Inflammatory macrophage treated with lipopolysaccharide for 4 hours (primary cell): ENCODE measurements at regions not wholly inside any gene's neighbourhood (a gene's known extent, or its start where the extent isn't known, plus 50 kb on each side); places are given as distances from the start of the nearest gene placed in this dataset.
"Not testable (repeated sequence)": the region's sequence is repeated elsewhere in the genome, so short reads cannot be mapped to it uniquely, and the experiment has no call there.

Experiments used
- DNase-seq: peaks from one replicate; pipeline ENCODE4 v3.0.0-alpha.2; 2020

DNA sequence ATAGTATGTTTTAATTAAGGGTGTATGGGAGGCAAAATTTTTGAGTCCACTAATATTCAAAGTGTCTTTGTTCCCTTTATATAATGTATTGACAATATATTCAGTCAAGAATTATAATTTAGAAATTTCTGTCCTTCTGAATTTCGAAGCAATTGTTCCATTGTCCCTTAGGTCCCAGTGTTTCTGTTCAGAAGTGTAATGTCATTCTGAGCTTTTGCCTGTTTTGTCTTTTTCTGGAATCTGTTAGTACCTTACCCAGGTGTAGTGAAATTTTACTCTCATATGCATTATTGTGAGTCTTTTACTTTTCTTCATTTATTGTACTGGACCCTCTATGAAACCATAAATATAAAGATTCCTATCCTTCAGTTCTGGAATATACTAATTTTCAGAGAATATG is 505.7 kb upstream of the KIF2B start:
- no peak for DNase-seq

DNA sequence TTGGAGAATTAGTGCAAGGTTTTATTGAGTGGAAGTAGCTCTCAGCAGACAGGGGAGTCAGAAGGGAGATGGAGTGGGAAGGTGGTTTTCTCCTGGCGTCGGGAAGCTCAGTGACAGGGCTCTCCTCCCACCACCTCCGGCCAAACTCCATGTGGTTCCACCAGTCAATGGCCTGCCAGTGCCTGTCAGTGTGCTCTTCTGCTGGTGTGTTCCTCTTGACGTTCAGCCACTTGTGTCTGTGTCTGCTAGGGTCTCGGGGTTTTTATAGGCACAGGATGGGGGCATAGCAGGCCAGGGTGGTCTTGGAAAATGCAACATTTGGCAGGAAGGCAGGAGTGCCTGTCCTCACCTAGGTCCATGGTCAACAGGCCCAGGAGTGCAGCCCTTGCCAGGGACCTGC is 506.7 kb upstream of the KIF2B start:
- no peak for DNase-seq

DNA sequence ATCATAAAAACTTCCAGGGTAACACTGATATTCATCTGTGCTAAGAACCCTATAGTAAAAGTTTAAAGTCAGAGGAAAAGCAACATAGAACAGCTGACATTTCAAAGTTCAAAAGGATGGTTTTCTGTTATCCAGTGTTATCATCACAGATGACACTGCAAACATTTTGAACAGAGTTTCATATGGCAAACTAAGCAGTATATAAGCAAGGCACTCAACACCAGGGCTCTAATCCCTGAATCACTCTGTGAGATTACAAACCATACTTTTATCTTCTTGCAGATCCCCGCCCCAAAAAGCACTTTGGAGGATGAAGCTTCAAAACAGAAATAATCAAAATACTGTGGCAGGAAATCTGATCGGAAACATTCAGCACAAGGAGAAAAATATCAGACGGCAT is 508.2 kb upstream of the KIF2B start:
- DNase-seq: no peak

DNA sequence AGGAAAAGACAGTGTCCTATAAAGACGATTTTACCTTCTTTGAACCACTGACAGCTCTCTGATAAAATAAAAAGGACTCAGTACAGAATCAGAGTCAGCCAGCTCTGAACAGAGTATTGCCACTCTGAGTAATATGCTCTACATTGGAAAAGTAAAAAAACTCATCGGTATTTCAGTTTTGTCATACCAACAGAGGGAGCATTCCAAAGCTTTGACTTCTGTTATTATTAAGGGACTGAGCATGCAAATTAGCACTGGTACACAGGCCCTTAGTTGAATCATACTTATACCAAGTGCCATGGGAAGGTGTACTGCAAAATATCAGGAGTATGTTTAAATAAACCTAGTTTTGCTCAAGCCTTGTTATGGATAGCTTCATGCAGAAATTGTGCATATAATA is 509.0 kb upstream of the KIF2B start:
- DNase-seq: no peak

DNA sequence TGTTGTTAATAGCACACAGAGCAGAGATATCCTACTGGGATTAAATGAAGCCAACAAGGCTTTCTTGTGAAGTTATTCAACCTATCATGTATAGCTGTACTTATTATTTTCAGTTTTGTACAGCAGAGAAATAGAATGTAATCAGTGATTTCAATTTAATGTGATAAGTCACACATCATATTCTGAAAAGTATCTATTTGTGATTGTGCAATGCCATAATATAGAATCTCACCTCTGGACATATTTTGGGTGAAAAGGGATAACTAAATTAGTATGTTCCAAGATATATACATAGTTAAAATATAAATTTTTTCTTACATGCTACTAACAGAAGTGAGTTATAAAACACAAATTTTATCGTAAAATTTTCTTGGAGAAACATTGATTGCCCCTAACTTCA is 544.3 kb upstream of the KIF2B start:
- DNase-seq: no peak

DNA sequence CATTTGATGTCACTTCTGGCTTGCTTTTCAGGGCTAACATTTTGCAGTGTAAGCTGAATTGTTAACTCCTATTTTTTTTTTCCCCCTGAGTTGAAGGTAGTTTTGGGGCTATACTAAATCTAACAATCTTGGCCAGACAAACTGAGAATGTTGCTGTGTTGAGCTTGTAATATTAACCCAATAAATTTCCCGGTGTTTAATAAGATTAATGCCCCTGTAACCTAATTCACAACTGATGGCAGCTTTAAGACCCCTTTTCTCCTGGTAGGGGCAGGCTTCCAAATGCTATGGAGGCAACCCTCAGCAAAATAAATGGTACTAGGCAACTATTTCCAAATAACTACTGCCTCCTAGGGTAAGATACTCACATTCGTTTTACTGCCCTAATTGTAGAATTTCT is 549.6 kb upstream of the KIF2B start:
- DNase-seq: no peak

DNA sequence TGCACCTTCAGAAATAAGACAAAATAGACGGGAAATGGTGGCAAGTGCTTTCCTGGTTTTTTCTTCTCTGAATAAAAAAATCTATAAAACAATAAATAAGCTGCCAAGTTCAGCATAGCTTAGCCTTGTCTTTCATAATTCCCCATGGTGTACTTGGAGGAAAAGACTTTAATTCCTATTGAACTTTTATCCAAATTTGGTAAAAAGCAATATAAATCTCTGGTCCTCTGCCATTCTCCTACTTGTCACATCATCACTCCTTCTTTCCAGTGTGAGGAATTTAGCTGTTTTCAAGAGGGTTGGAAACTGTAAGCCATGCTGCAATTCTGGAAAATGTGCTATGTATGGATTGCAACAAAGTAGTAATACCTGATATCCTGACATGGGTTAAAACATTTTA is 551.8 kb upstream of the KIF2B start:
- no peak for DNase-seq

DNA sequence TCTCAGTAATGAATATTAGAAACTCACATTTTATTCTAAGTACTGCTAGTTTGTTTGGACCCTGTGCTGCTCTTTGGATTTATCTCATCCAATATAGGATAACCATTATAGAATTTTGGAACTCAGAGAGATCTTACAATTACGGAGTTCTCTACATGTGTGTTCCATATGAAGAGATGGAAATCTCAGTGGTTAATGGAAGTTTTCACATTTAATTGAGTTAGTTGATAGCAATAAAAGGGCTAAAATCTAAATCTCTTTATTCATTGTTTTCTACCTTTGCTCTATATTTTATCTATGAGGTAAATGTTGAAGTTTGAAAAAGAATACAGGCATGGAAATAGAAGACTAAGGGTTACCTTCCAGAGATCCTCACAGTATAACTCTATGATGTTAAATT is 558.0 kb upstream of the KIF2B start:
- DNase-seq: no peak

DNA sequence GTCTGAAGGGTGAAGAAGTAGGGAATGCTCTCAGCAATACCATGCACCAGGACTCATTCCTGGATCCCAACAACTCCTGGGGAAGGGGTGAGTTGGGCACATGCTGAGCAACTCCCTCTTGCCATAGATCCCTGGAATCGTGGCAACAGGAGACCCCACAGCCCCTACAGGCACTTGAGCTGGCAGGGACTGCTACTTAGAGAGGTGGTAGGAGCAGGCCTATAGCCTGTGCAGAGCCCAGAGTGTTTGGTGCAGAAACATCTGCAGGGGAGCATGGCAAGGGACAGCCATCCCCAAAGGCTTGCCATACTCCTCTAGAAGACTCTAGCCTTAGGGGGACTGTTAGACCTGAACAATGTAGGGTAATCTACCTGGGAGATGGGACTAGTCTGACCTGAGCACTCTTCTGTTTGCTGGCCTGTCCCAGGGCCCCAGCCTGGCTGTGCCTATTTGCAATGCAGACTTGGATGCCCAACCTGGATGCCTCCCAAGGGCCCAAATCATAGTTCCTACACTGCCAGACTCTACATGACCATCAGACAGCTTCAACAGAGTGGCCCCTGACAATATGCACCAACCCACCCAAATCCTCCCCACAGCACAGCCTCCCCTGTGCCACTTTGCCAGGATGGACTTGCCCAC is 568.6 kb upstream of the KIF2B start:
- DNase-seq: no peak

DNA sequence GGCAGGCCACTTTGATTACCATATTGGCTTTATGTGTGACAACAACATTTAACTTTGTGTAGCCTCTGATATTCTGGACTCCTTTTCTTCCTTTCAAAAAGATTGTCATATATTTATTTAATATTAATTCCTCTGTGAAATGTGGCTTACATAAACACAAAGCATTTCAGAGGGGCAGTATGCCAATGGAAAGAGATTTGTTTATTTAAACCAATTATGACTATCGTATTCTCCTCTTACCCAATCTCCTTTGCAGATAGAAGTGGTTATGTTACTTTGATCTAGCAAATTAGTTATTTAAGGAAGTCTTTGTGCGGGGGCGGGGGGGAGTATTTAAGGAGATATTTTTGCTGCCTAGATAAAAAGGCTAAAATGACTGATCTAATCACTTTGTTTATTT is 573.7 kb upstream of the KIF2B start:
- DNase-seq: no peak

DNA sequence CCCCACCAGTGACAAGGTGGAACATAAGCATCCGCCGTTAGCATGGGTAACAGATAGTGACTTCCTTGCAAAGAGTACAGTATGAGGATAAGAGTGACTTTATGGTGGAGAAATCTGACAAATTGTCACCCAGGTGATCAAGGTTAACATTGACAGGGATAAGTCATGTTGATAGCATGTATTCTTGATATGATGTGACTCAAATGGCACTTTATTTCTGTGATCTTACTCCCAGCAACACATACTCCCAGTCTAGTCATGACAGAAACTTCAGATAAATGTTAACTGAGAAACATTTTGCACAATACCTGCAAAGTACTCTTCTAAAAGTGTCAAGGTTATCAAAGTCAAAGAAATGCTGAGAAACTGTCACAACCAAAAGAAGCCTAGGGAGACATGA is 588.6 kb upstream of the KIF2B start:
- no peak for DNase-seq

DNA sequence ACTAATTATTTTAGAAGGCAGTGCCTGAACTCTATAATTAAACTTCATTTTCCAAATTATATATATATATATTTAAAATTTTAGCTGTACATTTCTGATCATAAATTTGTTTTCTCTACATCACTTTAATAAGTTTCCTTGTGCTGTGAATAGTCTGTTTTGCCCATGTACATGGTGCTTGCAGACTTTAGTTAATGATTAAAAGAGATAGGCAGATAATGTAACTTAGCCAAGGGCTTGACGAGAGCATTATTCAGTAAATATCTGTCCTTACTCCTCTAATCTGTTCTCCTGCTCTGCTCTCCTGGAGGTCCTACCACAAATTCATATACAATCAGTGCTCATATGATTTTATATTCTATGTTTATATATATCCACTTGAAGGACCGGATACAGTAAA is 595.2 kb upstream of the KIF2B start:
- no peak for DNase-seq

DNA sequence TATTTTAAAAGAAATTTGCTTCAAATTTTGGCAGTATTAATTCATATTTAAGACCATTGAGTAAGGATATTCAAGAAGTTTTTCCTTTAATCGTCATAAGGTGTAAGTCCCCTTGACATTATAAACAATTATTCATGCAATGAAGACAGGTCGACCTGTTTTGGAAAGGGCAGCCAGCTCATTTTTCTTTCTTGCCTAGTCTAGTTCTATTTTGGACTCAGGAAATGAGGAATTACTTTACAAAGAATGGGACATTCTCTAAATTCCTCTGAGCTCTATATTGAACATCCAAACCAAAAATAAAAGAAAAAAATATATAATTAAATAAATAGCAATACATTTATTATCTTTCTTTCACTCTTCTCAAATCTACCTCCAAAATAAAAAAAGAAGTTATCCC is 595.6 kb upstream of the KIF2B start:
- no peak for DNase-seq

DNA sequence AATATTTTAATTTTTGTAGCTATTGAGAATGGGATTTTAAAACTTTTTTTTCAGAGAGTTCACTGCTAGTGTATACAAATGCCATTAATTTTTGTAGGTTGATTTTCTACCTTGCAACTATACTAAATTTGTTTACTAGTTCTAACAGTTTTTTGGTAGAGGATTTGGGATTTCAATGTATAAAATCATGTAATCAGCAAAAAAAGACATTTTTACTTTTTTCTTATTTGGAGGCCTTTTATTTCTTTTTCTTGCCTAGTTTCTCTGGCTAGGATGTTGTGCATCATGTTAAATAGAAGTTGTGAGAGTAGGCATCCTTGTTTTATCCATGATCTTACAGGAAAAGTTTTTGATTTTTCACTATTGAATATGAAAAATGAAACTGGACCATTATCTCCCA is 602.9 kb upstream of the KIF2B start:
- DNase-seq: no peak

DNA sequence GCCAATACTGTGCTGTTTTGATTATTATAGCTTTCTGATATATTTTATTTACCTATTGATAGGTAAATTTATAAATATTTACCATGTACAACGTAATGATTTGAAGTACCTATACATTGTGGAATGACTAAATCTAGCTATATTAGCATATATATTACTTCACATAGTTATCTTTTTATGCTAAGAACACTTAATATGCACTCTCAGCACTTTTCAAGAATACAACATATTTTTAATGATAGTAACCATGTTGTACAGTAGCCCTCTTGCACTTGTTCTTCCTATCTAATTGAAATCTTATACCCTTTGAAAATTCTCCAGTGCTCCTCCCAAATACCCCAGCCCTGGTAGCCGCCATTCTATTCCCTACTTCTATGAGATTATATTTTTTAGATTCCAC is 604.0 kb upstream of the KIF2B start:
- no peak for DNase-seq

DNA sequence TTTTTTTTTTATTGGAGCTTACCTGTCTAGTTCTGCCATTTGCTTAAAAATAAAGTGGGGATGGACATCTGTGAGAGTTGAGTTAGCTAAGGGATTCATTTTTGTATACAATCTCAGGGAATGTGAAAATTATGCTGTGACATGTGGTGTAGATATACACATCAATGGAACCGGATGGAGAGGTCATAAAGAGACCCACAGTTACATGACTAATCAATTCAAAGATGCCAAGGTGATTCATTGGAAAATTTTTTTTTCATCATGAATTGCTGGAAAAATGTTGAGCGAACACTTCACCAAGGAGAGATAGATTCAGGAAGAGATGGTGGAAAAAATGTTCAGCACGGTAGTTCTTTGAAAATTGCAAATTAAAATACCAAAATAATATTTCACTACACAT is 605.4 kb upstream of the KIF2B start:
- no peak for DNase-seq

DNA sequence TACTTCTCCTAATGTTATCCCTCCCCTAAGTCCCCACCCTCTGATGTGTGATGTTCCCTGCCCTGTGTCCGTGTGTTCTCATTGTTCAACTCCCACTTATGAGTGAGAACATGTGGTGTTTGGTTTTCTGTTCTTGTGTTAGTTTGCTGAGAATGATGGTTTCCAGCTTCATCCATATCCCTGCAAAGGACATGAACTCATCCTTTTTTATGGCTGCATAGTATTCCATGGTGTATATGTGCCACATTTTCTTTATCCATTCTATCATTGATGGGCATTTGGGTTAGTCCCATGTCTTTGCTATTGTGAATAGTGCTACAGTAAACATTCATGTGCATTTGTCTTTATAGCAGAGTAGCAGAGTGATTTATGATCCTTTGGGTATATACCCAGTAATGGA is 613.8 kb upstream of the KIF2B start:
- DNase-seq: not testable (repeated sequence)

DNA sequence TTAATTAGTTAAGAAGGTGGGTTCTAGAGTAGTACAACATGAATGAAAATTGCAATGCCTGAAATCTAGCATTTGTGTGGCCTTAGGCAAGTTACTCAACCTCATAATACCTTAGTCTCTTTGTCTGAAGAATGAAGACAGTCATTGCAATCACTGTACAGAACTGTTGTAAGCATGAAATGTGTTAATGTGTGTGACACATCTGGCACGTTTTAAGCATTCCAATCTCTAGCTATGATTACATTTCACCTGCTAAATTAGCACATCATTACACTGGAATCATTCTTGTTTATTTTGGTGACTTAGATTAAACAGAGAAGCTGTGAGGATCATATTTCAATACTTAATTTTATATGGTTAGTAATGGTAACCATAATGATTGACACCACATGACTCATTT is 629.7 kb upstream of the KIF2B start:
- DNase-seq: no peak

DNA sequence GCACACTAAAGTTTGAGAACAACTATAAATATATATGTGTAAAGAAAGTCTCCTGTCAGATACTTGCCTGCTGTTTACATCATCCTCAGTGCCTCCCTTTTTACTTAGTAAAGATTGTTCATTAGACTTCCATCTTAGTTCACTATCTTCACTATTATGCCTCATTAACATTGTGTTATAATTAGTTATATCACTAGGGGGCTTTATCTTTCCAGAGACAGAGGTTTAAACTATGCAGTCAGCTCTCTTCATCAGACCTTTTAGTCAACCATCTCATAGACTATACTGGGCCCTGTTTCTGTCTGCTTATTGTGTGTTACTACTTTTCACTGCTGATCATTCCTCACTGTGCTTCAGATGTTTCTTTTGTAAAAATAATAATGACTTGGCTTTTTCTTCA is 630.8 kb upstream of the KIF2B start:
- DNase-seq: no peak

DNA sequence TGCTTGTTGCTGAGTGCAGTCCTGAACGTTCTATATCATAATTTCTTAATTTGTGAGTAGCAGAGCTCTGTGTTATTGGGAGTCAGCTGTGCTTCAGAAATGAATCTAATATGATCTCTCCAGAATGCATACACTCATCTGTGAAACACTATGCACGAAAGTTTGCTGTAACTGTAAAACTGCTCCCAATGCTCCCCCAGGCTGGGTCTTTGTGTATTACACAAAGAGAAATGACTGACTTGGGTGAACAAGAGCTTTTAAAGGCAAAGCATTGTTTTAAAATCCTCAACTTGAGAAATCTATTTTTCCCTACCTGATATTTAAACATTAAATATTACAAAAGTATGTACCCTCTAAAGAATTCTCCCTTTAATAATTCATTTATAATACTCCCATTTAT is 636.7 kb upstream of the KIF2B start:
- no peak for DNase-seq

DNA sequence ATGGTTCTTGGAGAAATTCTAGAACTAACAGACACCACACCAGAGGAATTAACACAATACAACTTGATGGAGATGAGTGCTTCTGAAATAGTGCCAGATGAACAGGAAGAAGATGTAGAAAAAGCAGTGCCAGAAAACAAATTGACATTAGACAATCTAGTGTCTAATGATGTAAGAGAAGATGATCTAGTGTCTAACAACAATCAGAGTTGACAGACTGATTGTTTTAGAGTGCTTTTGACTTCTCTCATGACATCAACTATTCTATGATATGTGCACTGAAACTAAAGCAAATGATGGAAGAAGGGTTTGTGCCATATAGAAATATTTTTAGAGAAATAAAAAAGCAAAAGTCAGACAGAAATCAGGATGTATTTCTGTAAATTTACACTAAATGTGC is 646.1 kb upstream of the KIF2B start:
- no peak for DNase-seq

DNA sequence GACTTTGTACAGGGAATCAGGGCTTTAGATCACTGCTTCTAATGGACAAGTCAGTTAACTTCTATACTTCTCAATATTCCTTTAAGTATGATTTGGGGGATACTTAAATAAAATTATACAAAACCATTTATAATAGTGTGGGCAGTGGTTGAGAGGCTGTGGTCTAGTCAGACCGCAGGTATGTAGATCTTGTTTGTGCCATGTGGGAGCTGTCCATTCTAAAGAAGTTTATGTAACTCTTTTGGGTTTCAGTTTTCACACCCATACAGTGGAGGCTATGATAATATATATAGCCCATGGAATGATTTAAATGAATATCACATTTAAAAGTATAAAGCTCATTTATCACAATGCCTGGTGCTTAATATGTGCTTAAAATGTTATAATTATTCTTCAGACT is 654.3 kb upstream of the KIF2B start:
- DNase-seq: no peak

DNA sequence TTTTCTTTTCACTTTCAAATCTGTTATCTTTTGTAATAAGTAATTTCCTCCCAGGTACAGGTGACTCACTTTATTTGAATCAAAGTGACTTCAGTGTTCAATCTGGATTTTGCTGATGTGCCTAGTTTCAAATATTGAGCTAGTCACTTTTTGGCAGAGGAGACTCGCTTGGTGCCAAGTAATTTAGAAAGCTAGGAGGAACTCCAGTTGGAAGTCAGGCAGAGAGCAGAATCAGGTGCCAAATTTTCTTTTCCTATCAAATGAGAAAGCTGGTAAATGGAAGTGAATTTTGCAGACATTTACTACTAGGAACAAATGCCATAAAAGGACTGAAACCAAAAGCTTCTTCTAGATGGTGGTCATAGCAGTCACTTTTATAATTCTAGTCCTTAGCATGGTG is 656.0 kb upstream of the KIF2B start:
- DNase-seq: no peak

DNA sequence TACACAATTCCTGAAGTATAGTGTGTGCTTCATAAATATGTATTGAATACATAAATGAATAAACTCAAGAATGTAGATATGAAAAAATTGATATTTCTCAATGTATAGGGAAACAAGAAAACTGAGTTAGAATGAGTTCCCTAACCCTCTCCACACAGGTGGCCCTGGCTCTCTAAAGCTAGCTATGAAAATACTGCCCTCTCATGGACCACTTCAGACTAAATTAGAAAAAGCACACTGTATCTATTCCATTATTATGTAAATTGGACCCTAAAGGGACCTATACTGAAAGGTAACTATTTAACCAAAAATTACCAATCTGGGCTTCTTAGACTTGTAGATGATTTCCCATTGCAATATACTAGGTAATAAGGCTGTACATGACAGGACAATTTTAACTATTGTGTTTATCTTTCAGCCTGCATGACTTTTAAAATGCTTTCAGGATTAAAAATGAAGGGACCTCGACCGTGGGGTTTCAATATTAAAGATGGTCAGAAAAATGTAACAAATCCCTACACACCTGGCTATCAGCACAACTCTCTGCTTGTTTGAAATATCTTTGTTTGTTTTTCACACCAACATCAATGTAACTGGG is 672.5 kb upstream of the KIF2B start:
- DNase-seq: no peak

DNA sequence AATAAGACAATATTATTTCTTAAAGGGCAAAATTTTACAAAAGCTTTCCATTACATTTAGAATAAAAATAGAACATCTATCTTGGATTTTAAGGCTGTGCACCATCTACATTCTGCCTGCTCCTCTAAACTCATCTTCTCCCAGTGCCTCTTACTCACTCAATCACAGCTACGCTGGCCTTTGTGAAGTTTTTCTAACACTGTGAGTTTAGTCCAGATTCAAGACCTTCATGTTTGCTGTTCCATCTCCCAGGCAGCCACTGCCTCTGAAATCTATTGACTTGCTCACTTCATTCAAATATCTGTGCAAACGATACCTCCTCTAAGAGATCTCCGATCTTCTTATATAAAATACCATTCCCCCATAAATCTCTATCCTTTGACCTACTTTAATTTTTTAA is 673.4 kb upstream of the KIF2B start:
- no peak for DNase-seq

DNA sequence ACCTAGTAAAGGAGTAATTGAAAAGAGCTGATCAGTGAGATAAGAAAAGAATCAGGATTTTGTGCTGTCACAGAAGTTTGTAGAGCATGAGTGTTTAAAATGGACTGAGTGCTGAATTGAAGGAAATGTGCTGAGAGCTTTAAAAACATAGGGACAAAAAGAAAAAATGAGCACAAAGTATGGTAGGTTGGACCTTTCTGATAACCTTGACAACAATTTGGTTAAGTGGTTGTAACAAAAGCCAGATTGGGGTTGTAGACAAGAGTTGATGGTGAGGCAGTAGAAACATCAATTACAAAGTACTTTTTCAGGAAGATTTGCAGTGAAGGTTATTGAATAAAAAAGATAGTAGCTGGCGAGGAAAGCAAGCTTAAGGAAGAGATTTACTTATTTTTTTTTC is 674.7 kb upstream of the KIF2B start:
- DNase-seq: no peak
